HG03139 (cell line): ENCODE measurements at regions not wholly inside any gene's neighbourhood (a gene's known extent, or its start where the extent isn't known, plus 50 kb on each side); places are given as distances from the start of the nearest gene placed in this dataset.
"Not testable (repeated sequence)": the region's sequence is repeated elsewhere in the genome, so short reads cannot be mapped to it uniquely, and the experiment has no call there.

Experiments
- ATAC-seq: cut with Tn5 transposase; IDR thresholded peaks from one replicate; pipeline ENCODE4 v1.9.1; 2021; ENCODE audit not compliant: unreplicated experiment

GRCh38 chr4:188911707-188912106 is 772.5 kb downstream of the TRIML1 start:
- no peak for ATAC-seq

- ATAC-seq = no peak
Observed at GRCh38 chr4:188915175-188915574, 775.9 kb downstream of the TRIML1 start.

GRCh38 chr4:188918787-188919186 is 779.5 kb downstream of the TRIML1 start:
- ATAC-seq = no peak

GRCh38 chr4:188930822-188931221 is 791.6 kb downstream of the TRIML1 start:
- no peak for ATAC-seq

- ATAC-seq = no peak
Observed at GRCh38 chr4:188934320-188934962, 795.2 kb downstream of the TRIML1 start.

GRCh38 chr4:188941524-188942119 is 802.4 kb downstream of the TRIML1 start:
- no peak for ATAC-seq

- no peak for ATAC-seq
Observed at GRCh38 chr4:188942606-188943005, 803.4 kb downstream of the TRIML1 start.

GRCh38 chr4:188949596-188949995 is 810.4 kb downstream of the TRIML1 start:
- no peak for ATAC-seq

- no peak for ATAC-seq
Observed at GRCh38 chr4:188955066-188955465, 815.8 kb downstream of the TRIML1 start.

- ATAC-seq = no peak
Observed at GRCh38 chr4:188956566-188956965, 817.3 kb downstream of the TRIML1 start.

GRCh38 chr4:188958346-188958745 is 819.1 kb downstream of the TRIML1 start:
- no peak for ATAC-seq

- ATAC-seq = no peak
Observed at GRCh38 chr4:188959424-188959823, 820.2 kb downstream of the TRIML1 start.

- no peak for ATAC-seq
Observed at GRCh38 chr4:188960411-188961093, 821.3 kb downstream of the TRIML1 start.

GRCh38 chr4:188971125-188971524 is 831.9 kb downstream of the TRIML1 start:
- ATAC-seq = no peak

- no peak for ATAC-seq
Observed at GRCh38 chr4:188975271-188975670, 836.0 kb downstream of the TRIML1 start.

GRCh38 chr4:188976644-188977115 is 837.4 kb downstream of the TRIML1 start:
- no peak for ATAC-seq

GRCh38 chr4:188977232-188977631 is 838.0 kb downstream of the TRIML1 start:
- not testable (repeated sequence) for ATAC-seq

- no peak for ATAC-seq
Observed at GRCh38 chr4:188984518-188984917, 845.3 kb downstream of the TRIML1 start.

- no peak for ATAC-seq
Observed at GRCh38 chr4:188986271-188986689, 847.0 kb downstream of the TRIML1 start.

GRCh38 chr4:188987011-188987410 is 847.8 kb downstream of the TRIML1 start:
- no peak for ATAC-seq

GRCh38 chr4:188988131-188988530 is 848.9 kb downstream of the TRIML1 start:
- ATAC-seq = no peak

GRCh38 chr4:188989371-188989770 is 850.1 kb downstream of the TRIML1 start:
- ATAC-seq = no peak
